Stimulated activated naive CD8-positive, alpha-beta T cell treated with anti-CD3 and anti-CD28 coated beads, Interleukin-15, amount 100 ng/mL, for 72 hours (primary cell): ENCODE measurements at regions not wholly inside any gene's neighbourhood (a gene's known extent, or its start where the extent isn't known, plus 50 kb on each side); places are given as distances from the start of the nearest gene placed in this dataset.

Source experiments
- ATAC-seq: fragments of 150-1000 bp; cut with Tn5 transposase; 2 replicates; pipeline ENCODE4 v1.10.0; 2021; ENCODE audit warnings: mild to moderate bottlenecking, moderate library complexity
- DNase-seq, 2 donors: peaks; one replicate each; pipeline ENCODE4 v3.0.0; 2021 to 2022
- H3K27ac Mint-ChIP-seq, 2 donors: one replicate each; pipeline ENCODE4 v1.8.0; 2022; ENCODE audit warnings: mild to moderate bottlenecking in 2 of 2, mixed read lengths in 2 of 2, moderate library complexity in 2 of 2
- H3K27me3 Mint-ChIP-seq: one replicate; pipeline ENCODE4 v1.8.0; 2022; ENCODE audit warnings: mixed read lengths
- H3K4me1 Mint-ChIP-seq: one replicate; pipeline ENCODE4 v1.8.0; 2022; ENCODE audit warnings: mild to moderate bottlenecking, mixed read lengths
- H3K4me3 Mint-ChIP-seq, 2 donors: one replicate each; pipeline ENCODE4 v1.8.0; 2022; ENCODE audit warnings: mild to moderate bottlenecking in 2 of 2, mixed read lengths in 2 of 2, moderate library complexity in 1 of 2
- H3K9me3 Mint-ChIP-seq, 2 donors: one replicate each; pipeline ENCODE4 v1.8.0; 2022; ENCODE audit warnings: mixed read lengths in 2 of 2

DNA sequence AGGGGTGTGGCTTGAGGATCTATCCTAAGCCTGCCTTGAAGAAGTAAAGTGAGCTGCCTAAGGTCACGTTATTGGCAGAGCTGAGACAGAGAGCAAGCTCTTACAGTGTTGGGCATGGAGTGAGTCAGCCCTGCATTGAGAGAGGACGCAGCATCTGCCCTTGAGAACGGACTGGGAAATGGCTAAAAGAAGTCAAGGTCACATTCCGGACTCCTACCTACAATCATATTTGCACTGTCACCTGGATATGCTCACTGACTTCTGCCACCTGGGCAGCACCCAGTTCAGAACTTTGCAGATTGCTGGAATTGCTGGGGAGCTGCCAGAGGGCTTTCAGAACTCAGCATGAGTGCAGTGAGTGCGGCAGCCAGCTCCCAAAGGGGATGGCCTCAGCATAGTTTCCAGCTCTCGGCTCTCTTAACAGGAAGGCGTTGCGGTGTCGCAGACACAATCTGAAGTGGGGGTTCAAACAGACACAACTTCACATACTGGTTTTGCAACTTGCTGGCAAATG, 199.3 kb upstream of the SGK1 start:
- Mint-ChIP-seq H3K9me3 (no peaks in the 10 kb centered on the region), H3K4me3 (peak overlapping the region in 1 of 2 donors; percentile 24), H3K27me3 (no peaks in the 10 kb centered on the region), H3K27ac (no peak overlapping the region), H3K4me1 (peaks cover 47% of the 10 kb centered on the region)
- DNase-seq = no peak
- peak; percentile 44 for ATAC-seq

DNA sequence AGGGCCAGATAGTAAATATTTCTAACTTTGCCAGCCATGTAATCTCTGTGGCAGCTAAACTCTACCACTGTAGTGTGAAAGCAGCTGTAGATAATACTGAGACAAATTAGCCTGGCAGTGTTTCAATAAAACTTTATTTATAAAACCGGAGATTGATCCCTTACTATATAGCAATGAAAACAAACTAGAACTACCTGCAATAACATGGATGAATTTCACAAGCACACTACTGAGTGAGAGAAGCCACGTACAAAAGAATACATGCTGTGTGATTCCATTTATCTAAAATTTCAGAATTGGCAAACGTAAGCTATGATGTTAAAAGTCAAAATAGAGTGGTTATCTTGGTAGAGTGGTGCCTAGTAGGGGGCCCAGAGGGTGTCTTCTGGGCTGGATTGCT, 198.7 kb upstream of the SGK1 start:
- peaks cover 45% of the 10 kb centered on the region for H3K4me1 Mint-ChIP-seq
- no peaks in the 10 kb centered on the region for H3K9me3 Mint-ChIP-seq
- H3K4me3 Mint-ChIP-seq = no peak overlapping the region
- ATAC-seq (no peak), DNase-seq (no peak)
- H3K27me3 Mint-ChIP-seq = no peaks in the 10 kb centered on the region
- no peak overlapping the region for H3K27ac Mint-ChIP-seq

DNA sequence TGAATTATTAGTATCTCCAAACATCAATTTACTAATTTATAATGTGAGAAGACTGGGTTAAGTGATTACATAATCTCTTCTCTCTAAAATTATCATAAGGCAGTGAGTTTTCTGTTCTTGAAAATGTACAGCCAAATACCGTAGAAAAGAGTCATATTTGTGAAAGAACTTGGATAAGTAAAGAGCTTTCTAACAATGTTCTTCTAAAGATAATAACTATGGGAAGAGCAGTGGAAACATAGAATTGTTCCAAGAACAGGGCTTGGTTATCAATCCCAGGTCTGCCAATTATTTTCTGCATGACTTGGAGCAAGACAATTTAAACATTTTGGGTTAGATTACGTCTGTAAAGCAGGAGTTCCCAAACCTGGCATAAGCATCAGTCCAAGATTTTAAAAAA, 198.1 kb upstream of the SGK1 start:
- no peak overlapping the region for H3K4me3 Mint-ChIP-seq
- ATAC-seq = no peak
- H3K27ac Mint-ChIP-seq = no peak overlapping the region
- H3K27me3 Mint-ChIP-seq = no peaks in the 10 kb centered on the region
- peaks cover 39% of the 10 kb centered on the region for H3K4me1 Mint-ChIP-seq
- DNase-seq = no peak
- peaks cover 0 to 4% of the 10 kb centered on the region in 2 donors for H3K9me3 Mint-ChIP-seq

DNA sequence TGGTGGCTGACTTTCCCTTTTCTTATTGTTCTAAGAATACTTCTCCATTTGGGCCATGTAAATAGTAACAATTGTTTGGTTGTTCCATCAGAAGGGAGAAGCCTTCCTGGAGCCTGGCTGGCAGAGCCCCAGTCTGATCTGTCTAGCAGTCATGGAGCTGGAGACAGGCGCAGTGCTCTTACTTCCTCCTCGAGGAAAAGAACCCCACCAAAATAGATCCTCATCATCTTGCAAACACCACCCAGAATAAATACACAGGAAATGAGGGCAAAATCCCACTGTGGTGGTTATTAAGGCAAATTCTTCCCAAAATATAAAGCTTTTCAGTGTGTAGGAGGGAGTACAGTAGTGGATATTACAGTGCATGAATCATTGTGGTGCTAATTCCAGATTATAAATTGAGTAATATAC, 195.1 kb upstream of the SGK1 start:
- no peaks in the 10 kb centered on the region for H3K27me3 Mint-ChIP-seq
- DNase-seq (no peak), ATAC-seq (no peak)
- no peak overlapping the region for H3K27ac Mint-ChIP-seq
- H3K4me3 Mint-ChIP-seq = no peak overlapping the region
- H3K9me3 Mint-ChIP-seq = peaks cover 0 to 6% of the 10 kb centered on the region in 2 donors
- H3K4me1 Mint-ChIP-seq = peaks cover 9% of the 10 kb centered on the region

DNA sequence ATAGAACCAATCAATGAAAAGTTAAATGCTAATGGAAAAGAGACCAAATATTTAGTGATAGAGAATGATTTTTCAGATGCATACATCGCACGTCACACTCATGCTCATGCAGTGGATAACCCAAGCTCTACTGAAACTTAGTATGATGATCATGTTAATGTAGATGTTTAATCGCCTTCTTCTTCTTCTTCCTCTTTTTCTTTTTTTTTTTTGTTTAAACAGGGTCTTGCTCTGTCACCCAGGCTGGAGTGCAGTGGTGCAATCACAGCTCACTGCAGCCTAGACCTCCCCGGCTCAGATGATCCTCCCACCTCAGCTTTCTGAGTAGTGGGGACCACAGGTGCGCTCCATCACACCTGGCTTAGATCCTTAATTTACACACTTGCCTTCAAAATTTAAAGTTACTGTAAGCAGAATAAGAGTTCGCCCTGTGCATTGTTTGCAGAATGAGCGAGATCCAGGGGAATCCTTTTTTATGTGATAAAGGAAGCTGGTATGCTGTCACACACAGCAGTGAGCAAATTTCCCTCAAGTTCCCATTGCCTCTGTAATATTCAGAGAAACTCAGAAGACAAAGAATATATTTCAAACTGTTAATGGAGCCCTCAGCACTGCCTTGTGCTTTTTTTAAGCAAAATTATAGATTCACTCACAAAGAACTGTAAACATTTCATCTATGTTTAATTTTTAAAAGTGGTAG, 194.2 kb upstream of the SGK1 start:
- no peak overlapping the region for H3K4me3 Mint-ChIP-seq
- ATAC-seq (no peak), DNase-seq (no peak)
- no peaks in the 10 kb centered on the region for H3K27me3 Mint-ChIP-seq
- H3K4me1 Mint-ChIP-seq = peaks cover 1% of the 10 kb centered on the region
- peaks cover 0 to 6% of the 10 kb centered on the region in 2 donors for H3K9me3 Mint-ChIP-seq
- H3K27ac Mint-ChIP-seq = no peak overlapping the region

DNA sequence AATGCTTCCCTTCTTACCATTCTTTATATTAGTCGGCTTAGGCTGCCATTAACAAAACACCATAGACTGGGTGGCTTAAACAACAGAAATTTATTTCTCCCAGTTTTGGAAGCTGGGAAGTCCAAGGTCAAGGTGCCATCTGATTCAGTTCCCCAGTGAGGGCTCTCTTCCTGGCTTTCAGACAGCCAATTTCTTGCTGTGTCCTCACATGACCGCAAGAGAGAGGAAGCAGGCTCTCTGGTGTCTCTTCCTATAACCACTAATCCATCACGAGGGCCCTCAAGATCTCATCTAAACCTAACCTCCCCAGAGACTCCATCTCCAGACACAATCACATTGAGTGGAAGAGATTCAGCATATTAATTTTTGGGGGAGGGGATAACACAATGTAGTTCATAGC, 193.0 kb upstream of the SGK1 start:
- DNase-seq (no peak), ATAC-seq (no peak)
- Mint-ChIP-seq H3K27ac (no peak overlapping the region), H3K27me3 (no peaks in the 10 kb centered on the region), H3K4me3 (no peak overlapping the region), H3K9me3 (peaks cover 0 to 6% of the 10 kb centered on the region in 2 donors), H3K4me1 (no peaks in the 10 kb centered on the region)

DNA sequence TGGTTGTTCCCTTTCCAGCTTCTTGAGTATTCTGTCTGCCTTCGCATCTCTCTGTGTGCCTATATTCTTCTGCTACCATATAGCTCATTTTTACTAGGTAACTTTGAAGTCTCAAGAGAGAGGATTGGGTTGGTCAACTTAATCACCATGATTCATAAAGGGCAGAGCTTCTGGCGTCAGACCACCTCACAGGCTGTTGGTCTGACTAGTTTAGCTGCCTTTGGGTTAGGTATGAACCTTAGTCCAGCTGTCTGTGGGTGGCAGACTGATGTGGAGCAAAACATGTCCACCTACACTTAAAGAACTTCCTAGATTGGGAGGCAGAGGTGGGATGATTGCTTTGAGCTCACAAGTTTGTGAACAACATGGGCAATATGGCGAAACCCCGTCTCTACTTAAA, 192.2 kb upstream of the SGK1 start:
- Mint-ChIP-seq H3K27me3 (no peaks in the 10 kb centered on the region), H3K4me1 (no peaks in the 10 kb centered on the region), H3K9me3 (peaks cover 0 to 6% of the 10 kb centered on the region in 2 donors), H3K27ac (no peak overlapping the region), H3K4me3 (no peak overlapping the region)
- ATAC-seq (no peak), DNase-seq (no peak)

DNA sequence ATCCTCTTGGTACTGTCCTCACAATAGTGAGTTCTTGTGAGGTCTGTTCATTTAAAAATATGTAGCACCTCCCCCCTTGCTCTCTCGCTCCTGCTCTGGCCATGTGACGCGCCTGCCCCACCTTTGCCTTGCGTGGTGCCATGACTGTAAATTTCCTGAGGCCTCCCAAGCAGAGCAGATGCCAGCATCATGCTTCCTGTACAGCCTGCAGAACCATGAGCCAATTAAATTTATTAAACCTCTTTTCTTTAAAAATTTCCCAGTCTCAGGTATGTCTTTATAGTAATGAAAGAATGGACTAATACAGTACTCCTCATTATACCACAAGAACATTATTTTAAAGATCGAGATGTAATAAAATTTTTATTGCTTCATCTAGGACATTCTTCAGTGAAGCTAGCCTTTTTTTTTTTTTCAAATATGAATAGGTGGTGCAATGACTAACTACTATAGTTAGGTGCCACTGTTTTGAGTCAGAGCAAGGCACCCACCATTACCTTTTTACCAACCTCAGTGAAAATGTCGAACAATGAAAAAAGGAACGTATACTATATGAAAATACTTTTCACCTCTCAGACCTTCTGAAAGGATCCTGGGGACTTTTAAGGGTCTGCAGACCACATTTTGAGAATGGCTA, 191.1 kb upstream of the SGK1 start:
- no peaks in the 10 kb centered on the region for H3K4me1 Mint-ChIP-seq
- H3K27me3 Mint-ChIP-seq = no peaks in the 10 kb centered on the region
- H3K9me3 Mint-ChIP-seq = peaks cover 0 to 6% of the 10 kb centered on the region in 2 donors
- no peak overlapping the region for H3K4me3 Mint-ChIP-seq
- ATAC-seq = no peak
- DNase-seq = no peak
- no peak overlapping the region for H3K27ac Mint-ChIP-seq

DNA sequence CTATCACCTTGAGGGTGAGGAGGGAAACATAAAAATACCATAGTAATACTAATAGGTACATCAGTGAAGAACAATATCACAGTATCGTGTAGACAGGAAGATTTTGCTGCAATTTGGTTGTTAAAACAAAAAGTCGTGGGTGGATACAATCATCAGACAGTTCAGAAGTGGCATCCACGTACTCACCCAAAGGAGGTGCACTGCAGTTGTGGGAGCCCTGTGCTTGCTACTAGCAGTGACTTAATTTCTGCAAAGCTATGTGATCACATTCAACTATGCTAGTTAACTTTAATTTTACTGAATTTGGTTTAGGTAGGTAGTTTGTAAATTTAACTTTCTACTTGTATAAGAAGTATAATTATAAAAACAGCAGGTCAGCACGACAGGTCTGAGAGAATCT, 188.2 kb upstream of the SGK1 start:
- Mint-ChIP-seq H3K4me3 (no peak overlapping the region), H3K27me3 (no peaks in the 10 kb centered on the region), H3K9me3 (peaks cover 0 to 4% of the 10 kb centered on the region in 2 donors), H3K4me1 (peaks cover 7% of the 10 kb centered on the region), H3K27ac (no peak overlapping the region)
- DNase-seq (no peak), ATAC-seq (no peak)

DNA sequence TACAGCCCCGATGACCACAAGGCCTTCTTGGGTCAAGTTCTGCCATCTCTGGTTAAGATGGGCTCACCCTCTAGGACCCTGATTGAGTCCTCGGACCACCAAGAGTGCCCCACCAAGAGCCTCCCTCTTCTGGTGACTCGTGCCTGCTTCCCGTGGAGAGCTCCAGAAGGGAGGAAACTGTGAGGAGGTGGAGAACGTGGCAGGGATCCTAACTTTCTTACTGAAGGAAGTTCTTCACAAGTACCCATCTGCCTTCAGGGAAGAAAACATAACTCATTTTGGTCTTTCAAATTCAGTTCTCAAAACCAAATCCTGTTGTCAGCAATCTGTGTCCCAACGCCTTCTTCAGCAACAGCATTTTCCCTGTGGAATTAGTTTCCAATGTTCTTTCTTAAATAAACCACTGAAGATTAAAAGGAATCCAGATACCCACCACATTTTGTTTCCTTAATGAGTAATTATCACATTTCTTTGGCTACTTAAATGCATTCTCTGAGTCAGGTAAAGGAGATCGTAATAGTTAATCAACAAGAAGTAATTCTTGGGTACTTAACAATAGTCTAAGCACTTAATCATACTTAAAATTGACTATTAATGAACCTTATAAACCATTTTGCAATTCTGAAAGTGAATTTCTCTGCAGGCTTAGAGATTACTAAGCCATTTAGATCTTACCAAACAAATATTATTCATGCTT, 185.8 kb upstream of the SGK1 start:
- Mint-ChIP-seq H3K27ac (peak overlapping the region in 1 of 2 donors; percentile 40), H3K4me3 (no peak overlapping the region), H3K9me3 (no peaks in the 10 kb centered on the region), H3K27me3 (no peaks in the 10 kb centered on the region), H3K4me1 (peaks cover 7% of the 10 kb centered on the region)
- no peak for ATAC-seq
- no peak for DNase-seq

DNA sequence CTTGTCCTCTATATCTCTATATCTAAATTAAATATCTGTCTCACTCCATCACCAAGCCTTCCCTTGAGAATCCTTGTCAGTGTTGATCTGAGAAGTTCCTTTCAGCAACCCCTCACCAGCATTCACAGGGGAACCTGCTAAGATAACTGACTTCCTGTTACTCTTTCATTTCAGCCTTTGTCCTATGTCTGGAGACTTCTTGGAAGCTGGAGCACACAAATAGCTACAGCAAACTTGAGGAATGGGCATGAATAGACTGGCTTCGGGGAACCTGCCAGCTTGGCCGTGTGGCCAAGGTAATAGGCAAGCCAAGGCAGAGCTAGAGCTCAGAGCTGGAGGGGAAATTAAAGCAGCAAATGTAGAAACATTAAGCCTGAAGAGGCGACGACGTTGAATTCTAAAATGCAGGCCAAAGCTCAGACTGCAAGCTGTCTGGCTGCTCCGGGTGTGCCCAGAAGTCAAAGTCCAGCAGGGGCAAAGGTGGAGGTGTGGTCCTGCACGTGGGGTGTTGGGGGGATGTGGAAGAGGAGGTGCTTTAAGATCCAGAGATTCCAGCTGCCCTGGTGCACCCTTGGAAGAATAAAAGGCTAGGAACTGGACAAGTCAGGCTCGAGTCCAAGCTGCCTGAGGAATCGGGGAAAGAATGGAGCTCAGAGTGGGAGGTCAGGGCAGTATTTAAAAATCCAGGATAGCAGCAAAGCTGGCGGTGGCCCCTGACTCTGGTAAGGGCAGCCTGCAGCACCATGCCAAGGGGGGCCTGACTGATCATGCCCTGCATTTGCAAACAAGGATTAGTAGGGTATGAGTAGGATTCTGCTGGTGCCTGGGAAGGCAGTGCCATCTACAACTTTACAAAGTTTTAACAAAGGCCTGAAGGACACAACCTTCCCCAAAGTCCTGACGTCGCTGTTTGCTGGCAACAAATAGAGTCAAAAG, 185.0 kb upstream of the SGK1 start:
- no peak for DNase-seq

DNA sequence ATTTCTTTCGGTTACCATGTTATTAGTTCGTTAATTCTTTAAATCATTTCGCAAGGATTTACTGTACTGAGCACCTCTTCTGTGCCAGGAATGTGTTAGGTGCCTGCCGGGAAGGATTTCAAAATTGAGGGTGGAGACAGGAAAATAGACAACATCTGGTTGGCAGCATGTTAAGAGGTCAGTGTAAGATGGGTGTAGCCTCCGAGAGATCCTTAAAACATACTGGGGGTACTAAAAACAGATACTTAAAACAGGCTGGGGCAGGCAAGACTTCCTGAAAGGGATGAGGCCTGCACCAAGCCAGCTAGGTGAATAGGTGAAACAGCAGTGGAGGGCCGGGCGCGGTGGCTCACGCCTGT, 178.0 kb upstream of the SGK1 start:
- Mint-ChIP-seq H3K27me3 (no peaks in the 10 kb centered on the region), H3K27ac (no peak overlapping the region), H3K4me3 (no peak overlapping the region), H3K9me3 (no peaks in the 10 kb centered on the region), H3K4me1 (no peaks in the 10 kb centered on the region)
- DNase-seq = no peak
- no peak for ATAC-seq

More for the DNA sequence above, 185.0 kb upstream of the SGK1 start:
- Mint-ChIP-seq H3K4me1 (peaks cover 7% of the 10 kb centered on the region), H3K27me3 (no peaks in the 10 kb centered on the region), H3K27ac (no peak overlapping the region), H3K9me3 (no peaks in the 10 kb centered on the region), H3K4me3 (no peak overlapping the region)
- no peak for ATAC-seq

DNA sequence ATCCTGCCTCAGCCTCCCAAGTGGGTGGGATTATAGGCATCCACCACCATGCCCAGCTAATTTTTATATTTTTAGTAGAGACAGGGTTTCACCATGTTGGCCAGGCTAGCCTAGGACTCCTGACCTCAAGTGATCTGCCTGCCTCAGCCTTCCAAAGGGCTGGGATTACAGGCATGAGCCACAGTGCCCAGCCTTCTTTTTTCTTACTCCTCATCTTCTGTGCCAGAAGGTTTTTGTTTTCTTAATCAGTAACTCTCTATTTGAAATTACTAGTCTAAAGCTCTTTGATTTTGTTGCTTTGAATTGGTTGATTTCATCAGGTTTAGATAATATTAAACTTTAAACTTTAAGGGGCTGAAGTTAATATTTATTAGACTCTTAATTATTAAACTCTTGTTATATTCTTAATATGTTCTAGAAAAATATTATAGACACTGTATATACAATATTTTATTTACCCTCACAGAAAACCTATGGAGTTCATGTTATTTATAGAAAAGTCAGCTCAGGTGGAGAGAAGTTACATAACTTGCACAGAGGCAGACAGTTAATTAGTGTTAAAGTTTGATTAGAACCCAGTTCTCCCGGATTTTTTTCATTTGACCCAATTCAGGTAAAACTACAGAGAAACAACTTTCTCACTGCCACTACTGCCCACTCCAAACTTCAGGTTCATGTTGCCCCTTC, 177.4 kb upstream of the SGK1 start:
- H3K4me1 Mint-ChIP-seq = no peaks in the 10 kb centered on the region

DNA sequence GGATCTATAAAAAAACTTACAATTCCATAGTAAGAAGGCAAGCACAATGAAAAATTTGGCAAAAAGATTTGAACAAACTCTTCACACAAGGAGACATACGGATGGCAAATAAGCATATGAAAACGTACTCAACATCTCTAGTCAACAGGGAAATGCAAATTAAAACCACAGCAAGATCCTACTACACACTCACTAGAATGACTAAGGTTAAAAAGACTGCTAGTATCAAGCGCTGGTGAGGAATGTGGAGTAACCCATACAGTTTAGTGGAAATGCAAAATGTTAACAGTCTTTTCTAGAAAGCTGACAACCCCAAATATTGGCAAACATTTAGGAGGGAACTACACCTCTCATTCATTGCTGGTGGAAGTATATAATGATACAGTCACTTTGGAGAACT, 175.9 kb upstream of the SGK1 start:
- no peaks in the 10 kb centered on the region for H3K27me3 Mint-ChIP-seq
- ATAC-seq = no peak
- peak overlapping the region in 1 of 2 donors; percentile 60 for H3K27ac Mint-ChIP-seq
- no peak for DNase-seq
- no peaks in the 10 kb centered on the region for H3K9me3 Mint-ChIP-seq
- no peak overlapping the region for H3K4me3 Mint-ChIP-seq
- H3K4me1 Mint-ChIP-seq = no peaks in the 10 kb centered on the region

More for the DNA sequence above, 177.4 kb upstream of the SGK1 start:
- Mint-ChIP-seq H3K27ac (no peak overlapping the region), H3K4me3 (no peak overlapping the region), H3K9me3 (no peaks in the 10 kb centered on the region), H3K27me3 (no peaks in the 10 kb centered on the region)
- DNase-seq (no peak), ATAC-seq (no peak)

DNA sequence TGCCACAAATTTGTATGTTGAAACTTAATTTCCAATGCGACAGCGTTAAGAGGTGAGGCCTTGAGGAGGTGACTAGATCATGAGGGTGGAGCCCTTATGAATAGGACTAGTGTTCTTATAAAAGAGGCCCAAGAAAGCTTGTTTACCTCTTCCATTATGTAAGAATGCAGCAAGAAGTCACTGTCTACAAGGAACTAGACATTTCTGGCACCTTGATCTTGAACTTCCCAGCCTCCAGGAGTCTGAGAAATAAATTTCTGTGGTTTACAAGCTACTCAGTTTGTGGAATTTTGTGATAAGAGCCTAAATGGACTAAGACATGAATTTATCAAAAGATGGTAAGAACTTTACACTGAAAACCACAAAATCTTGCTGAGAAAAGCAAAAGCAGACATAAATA, 173.6 kb upstream of the SGK1 start:
- DNase-seq (no peak), ATAC-seq (no peak)
- Mint-ChIP-seq H3K4me3 (no peak overlapping the region), H3K4me1 (no peaks in the 10 kb centered on the region), H3K27ac (no peak overlapping the region), H3K9me3 (peaks cover 4 to 7% of the 10 kb centered on the region in 2 donors), H3K27me3 (no peaks in the 10 kb centered on the region)
